ENCODE measurements at regions not wholly inside any gene's neighbourhood (a gene's known extent, or its start where the extent isn't known, plus 50 kb on each side); places are given as distances from the start of the nearest gene placed in this dataset.
"Not testable (repeated sequence)": the region's sequence is repeated elsewhere in the genome, so short reads cannot be mapped to it uniquely, and the experiment has no call there.

GRCh38 chr17:79555543-79555942 lies 55.3 kb downstream of the RBFOX3 start:
- H3K4me1 ChIP-seq: no peaks in the 10 kb centered on the region
- no peak for DNase-seq
- H3K4me3 ChIP-seq: no peak overlapping the region
- H3K27ac ChIP-seq: no peak overlapping the region
- H3K36me3 ChIP-seq: no peaks in the 10 kb centered on the region
- no peaks in the 10 kb centered on the region for H3K9me3 ChIP-seq
- H3K27me3 ChIP-seq: no peaks in the 10 kb centered on the region
- TF ChIP-seq POLR2A (IDR thresholded peaks at IDR 0.05) (no peak), CTCF (IDR thresholded peaks at IDR 0.05) (no peak)

- H3K36me3 ChIP-seq, DNase-seq, H3K27me3 ChIP-seq, H3K4me3 ChIP-seq, H3K4me1 ChIP-seq, H3K9me3 ChIP-seq, H3K27ac ChIP-seq: not testable (repeated sequence)
Measured at GRCh38 chr17:79554346-79554745, 56.5 kb downstream of the RBFOX3 start.

- Histone ChIP-seq H3K9me3 (no peaks in the 10 kb centered on the region), H3K36me3 (no peaks in the 10 kb centered on the region), H3K4me1 (no peaks in the 10 kb centered on the region), H3K27ac (no peak overlapping the region), H3K4me3 (no peak overlapping the region), H3K27me3 (no peaks in the 10 kb centered on the region)
- DNase-seq: no peak
- TF ChIP-seq CTCF (IDR thresholded peaks at IDR 0.05) (no peak), POLR2A (IDR thresholded peaks at IDR 0.05) (no peak)
Measured at GRCh38 chr17:79552824-79553223, 58.0 kb downstream of the RBFOX3 start.

- Histone ChIP-seq H3K27ac (no peak overlapping the region), H3K4me3 (no peak overlapping the region), H3K36me3 (no peaks in the 10 kb centered on the region), H3K4me1 (no peaks in the 10 kb centered on the region), H3K27me3 (no peaks in the 10 kb centered on the region), H3K9me3 (no peaks in the 10 kb centered on the region)
- DNase-seq: no peak
- no peak for TF ChIP-seq POLR2A (IDR thresholded peaks at IDR 0.05)
- no peak for TF ChIP-seq CTCF (IDR thresholded peaks at IDR 0.05)
Measured at GRCh38 chr17:79552405-79552804, 58.4 kb downstream of the RBFOX3 start.

- no peaks in the 10 kb centered on the region for H3K4me1 ChIP-seq
- no peaks in the 10 kb centered on the region for H3K27me3 ChIP-seq
- H3K27ac ChIP-seq: no peak overlapping the region
- no peaks in the 10 kb centered on the region for H3K36me3 ChIP-seq
- H3K4me3 ChIP-seq: no peak overlapping the region
- TF ChIP-seq POLR2A (IDR thresholded peaks at IDR 0.05): no peak
- TF ChIP-seq CTCF (IDR thresholded peaks at IDR 0.05): no peak
- no peak for DNase-seq
- no peaks in the 10 kb centered on the region for H3K9me3 ChIP-seq
Measured at GRCh38 chr17:79549141-79549915, 61.5 kb downstream of the RBFOX3 start.

- H3K9me3 ChIP-seq: no peaks in the 10 kb centered on the region
- no peaks in the 10 kb centered on the region for H3K27me3 ChIP-seq
- no peak for DNase-seq
- H3K36me3 ChIP-seq: no peaks in the 10 kb centered on the region
- no peak for TF ChIP-seq POLR2A (IDR thresholded peaks at IDR 0.05)
- TF ChIP-seq CTCF (IDR thresholded peaks at IDR 0.05): no peak
- no peak overlapping the region for H3K4me3 ChIP-seq
- no peaks in the 10 kb centered on the region for H3K4me1 ChIP-seq
- no peak overlapping the region for H3K27ac ChIP-seq
Measured at GRCh38 chr17:79548116-79548515, 62.7 kb downstream of the RBFOX3 start.
